Left lobe of liver (tissue), 2 donors: ENCODE measurements at regions not wholly inside any gene's neighbourhood (a gene's known extent, or its start where the extent isn't known, plus 50 kb on each side); places are given as distances from the start of the nearest gene placed in this dataset.

Experiments used
- ATAC-seq: fragments of 200-7000 bp; cut with Tn5 transposase; one replicate; pipeline ENCODE4 v1.9.1; 2020; ENCODE audit warnings: mild to moderate bottlenecking, moderate library complexity
- DNase-seq: peaks from one replicate; pipeline ENCODE4 v3.0.0-alpha.2; 2020; ENCODE audit warnings: low spot score
- donor health status: DM: no; HTN: no; CAD: no; lungs with moderate emphysema.
- donor health status: DM: no; HTN: yes; CAD: no.

GRCh38 chr4:79492148-79492547 is 84.1 kb upstream of the GK2 start:
- DNase-seq, result no peak

GRCh38 chr4:79489506-79489905 is 81.5 kb upstream of the GK2 start:
- ATAC-seq (no peak), DNase-seq (no peak)

More at GRCh38 chr4:79492148-79492547, 84.1 kb upstream of the GK2 start:
- ATAC-seq, result no peak

GRCh38 chr4:79476196-79476595 is 68.2 kb upstream of the GK2 start:
- no peak for DNase-seq
- no peak for ATAC-seq

- ATAC-seq, result no peak
- DNase-seq, result no peak
Observed at GRCh38 chr4:79473439-79473724, 65.4 kb upstream of the GK2 start.

GRCh38 chr4:79472693-79473438 is 64.8 kb upstream of the GK2 start:
- ATAC-seq, result no peak

GRCh38 chr4:79472036-79472435 is 64.0 kb upstream of the GK2 start:
- DNase-seq (no peak), ATAC-seq (no peak)

More at GRCh38 chr4:79472693-79473438, 64.8 kb upstream of the GK2 start:
- DNase-seq, result no peak

GRCh38 chr4:79471309-79471708 is 63.3 kb upstream of the GK2 start:
- no peak for DNase-seq
- no peak for ATAC-seq

- no peak for ATAC-seq
- DNase-seq, result no peak
Observed at GRCh38 chr4:79467246-79467932, 59.4 kb upstream of the GK2 start.

- DNase-seq (no peak), ATAC-seq (no peak)
Observed at GRCh38 chr4:79466621-79467020, 58.6 kb upstream of the GK2 start.
